ENCODE measurements at regions not wholly inside any gene's neighbourhood (a gene's known extent, or its start where the extent isn't known, plus 50 kb on each side); places are given as distances from the start of the nearest gene placed in this dataset.
"Not testable (repeated sequence)": the region's sequence is repeated elsewhere in the genome, so short reads cannot be mapped to it uniquely, and the experiment has no call there.

- no peak for DNase-seq (ENCODE audit: low read depth, low spot score)
Observed at GRCh38 chr21:14903172-14903865, 161.5 kb downstream of the NRIP1 start.

GRCh38 chr21:14901482-14901958 is 163.3 kb downstream of the NRIP1 start:
- peak; percentile 98 for DNase-seq (ENCODE audit: low read depth, low spot score)

- DNase-seq (ENCODE audit: low read depth, low spot score), result peak; percentile 58
Observed at GRCh38 chr21:14900611-14901010, 164.2 kb downstream of the NRIP1 start.

GRCh38 chr21:14900058-14900457 is 164.7 kb downstream of the NRIP1 start:
- DNase-seq (ENCODE audit: low read depth, low spot score), result peak; percentile 48

- DNase-seq (ENCODE audit: low read depth, low spot score), result no peak
Observed at GRCh38 chr21:14895792-14896191, 169.0 kb downstream of the NRIP1 start.

GRCh38 chr21:14890141-14890540 is 174.7 kb downstream of the NRIP1 start:
- no peak for DNase-seq (ENCODE audit: low read depth, low spot score)

GRCh38 chr21:14889080-14889810 is 175.6 kb downstream of the NRIP1 start:
- peak; percentile 86 for DNase-seq (ENCODE audit: low read depth, low spot score)

GRCh38 chr21:14888202-14888601 is 176.6 kb downstream of the NRIP1 start:
- no peak for DNase-seq (ENCODE audit: low read depth, low spot score)

- no peak for DNase-seq (ENCODE audit: low read depth, low spot score)
Observed at GRCh38 chr21:14886001-14886400, 178.8 kb downstream of the NRIP1 start.

- DNase-seq (ENCODE audit: low read depth, low spot score), result no peak
Observed at GRCh38 chr21:14883351-14883750, 181.4 kb downstream of the NRIP1 start.

- DNase-seq (ENCODE audit: low read depth, low spot score), result not testable (repeated sequence)
Observed at GRCh38 chr21:14882545-14882944, 182.3 kb downstream of the NRIP1 start.

GRCh38 chr21:14881863-14882499 is 182.8 kb downstream of the NRIP1 start:
- DNase-seq (ENCODE audit: low read depth, low spot score), result no peak

- no peak for DNase-seq (ENCODE audit: low read depth, low spot score)
Observed at GRCh38 chr21:14880922-14881321, 183.9 kb downstream of the NRIP1 start.

- no peak for DNase-seq (ENCODE audit: low read depth, low spot score)
Observed at GRCh38 chr21:14879458-14879857, 185.3 kb downstream of the NRIP1 start.

- DNase-seq (ENCODE audit: low read depth, low spot score), result no peak
Observed at GRCh38 chr21:14878971-14879370, 185.8 kb downstream of the NRIP1 start.

GRCh38 chr21:14877581-14878228 is 187.1 kb downstream of the NRIP1 start:
- DNase-seq (ENCODE audit: low read depth, low spot score), result peak; percentile 55

GRCh38 chr21:14876524-14876840 is 188.3 kb downstream of the NRIP1 start:
- no peak for DNase-seq (ENCODE audit: low read depth, low spot score)

- peak; percentile 60 for DNase-seq (ENCODE audit: low read depth, low spot score)
Observed at GRCh38 chr21:14875704-14876523, 188.9 kb downstream of the NRIP1 start.

GRCh38 chr21:14875186-14875585 is 189.6 kb downstream of the NRIP1 start:
- DNase-seq (ENCODE audit: low read depth, low spot score), result no peak

- no peak for DNase-seq (ENCODE audit: low read depth, low spot score)
Observed at GRCh38 chr21:14874379-14874778, 190.4 kb downstream of the NRIP1 start.

- DNase-seq (ENCODE audit: low read depth, low spot score), result no peak
Observed at GRCh38 chr21:14871861-14872260, 192.9 kb downstream of the NRIP1 start.

- DNase-seq (ENCODE audit: low read depth, low spot score), result no peak
Observed at GRCh38 chr21:14870853-14871149, 194.0 kb downstream of the NRIP1 start.

All from astrocyte of the hippocampus (primary cell).